Endodermal cell (in vitro differentiated cells): ENCODE measurements at regions not wholly inside any gene's neighbourhood (a gene's known extent, or its start where the extent isn't known, plus 50 kb on each side); places are given as distances from the start of the nearest gene placed in this dataset.

Experiments used
- DNase-seq: peaks from one replicate; pipeline ENCODE4 v3.0.0-alpha.2; 2017
- H3K27ac ChIP-seq: 2 replicates; pipeline ENCODE4 v1.5.1; 2013; ENCODE audit warnings: mild to moderate bottlenecking, low read depth, low read length, moderate library complexity
- H3K27me3 ChIP-seq: 2 replicates; pipeline ENCODE4 v1.6.1; 2013; ENCODE audit warnings: mild to moderate bottlenecking, low read length, moderate library complexity; ENCODE audit not compliant: insufficient read depth, control insufficient read depth, poor library complexity, severe bottlenecking
- H3K36me3 ChIP-seq: 2 replicates; pipeline ENCODE4 v1.7.0; 2013; ENCODE audit warnings: mild to moderate bottlenecking, low read length, moderate library complexity; ENCODE audit not compliant: control insufficient read depth, insufficient read depth
- H3K4me1 ChIP-seq: one replicate; pipeline ENCODE4 v1.7.0; 2013; ENCODE audit warnings: low read length; ENCODE audit not compliant: control insufficient read depth, insufficient read depth
- H3K4me3 ChIP-seq: 2 replicates; pipeline ENCODE4 v1.5.1; 2013; ENCODE audit warnings: mild to moderate bottlenecking, low read length, moderate library complexity
- H3K9ac ChIP-seq: 2 replicates; pipeline ENCODE4 v1.6.1; 2013; ENCODE audit warnings: mild to moderate bottlenecking, low read length, moderate library complexity; ENCODE audit not compliant: poor library complexity, severe bottlenecking; ENCODE audit errors: extremely low read depth
- H3K9me3 ChIP-seq: 2 replicates; pipeline ENCODE4 v1.6.1; 2013; ENCODE audit warnings: mild to moderate bottlenecking, low read length, moderate library complexity; ENCODE audit not compliant: control insufficient read depth
- H3K27ac Mint-ChIP-seq: 2 replicates; pipeline ENCODE4 v1.8.0; 2020; ENCODE audit warnings: mixed read lengths
- H3K27me3 Mint-ChIP-seq: 2 replicates; pipeline ENCODE4 v1.8.0; 2021; ENCODE audit warnings: mild to moderate bottlenecking, mixed read lengths; ENCODE audit not compliant: insufficient read depth
- H3K36me3 Mint-ChIP-seq: 2 replicates; pipeline ENCODE4 v1.8.0; 2020; ENCODE audit warnings: low read depth, mixed read lengths
- H3K4me1 Mint-ChIP-seq: 2 replicates; pipeline ENCODE4 v1.8.0; 2020; ENCODE audit warnings: mixed read lengths
- H3K4me3 Mint-ChIP-seq: 2 replicates; pipeline ENCODE4 v1.8.0; 2020; ENCODE audit warnings: mild to moderate bottlenecking, moderate library complexity, mixed read lengths
- H3K9me3 Mint-ChIP-seq: 2 replicates; pipeline ENCODE4 v1.8.0; 2020; ENCODE audit warnings: mild to moderate bottlenecking, mixed read lengths
- WGBS, 2 experiments: methylation state at CpG; one replicate each; pipeline versions ENCODE4 v1.1.5 to v1.1.7; 2013; ENCODE audit warnings: missing lambda C conversion rate in 2 of 2, mixed read lengths in 1 of 2; ENCODE audit not compliant: insufficient coverage in 1 of 2, insufficient read length in 1 of 2; 5-methylcytosine and 5-hydroxymethylcytosine counted together
- TF ChIP-seq, protein P1 (sequence below): fragments of 200-600 bp; sonication (generic); conservative IDR thresholded peaks from 2 replicates; pipeline ENCODE4 v1.5.0; 2021; ENCODE audit warnings: antibody characterized with exemption, mild to moderate bottlenecking

GRCh38 chr17:34000639-34001038, 254.4 kb upstream of the CCL2 start:
- Mint-ChIP-seq H3K27ac (no peak overlapping the region), H3K4me3 (no peak overlapping the region), H3K4me1 (no peaks in the 10 kb centered on the region), H3K36me3 (no peaks in the 10 kb centered on the region), H3K9me3 (peaks cover 11% of the 10 kb centered on the region), H3K27me3 (no peaks in the 10 kb centered on the region)
- TF ChIP-seq, protein P1, sequence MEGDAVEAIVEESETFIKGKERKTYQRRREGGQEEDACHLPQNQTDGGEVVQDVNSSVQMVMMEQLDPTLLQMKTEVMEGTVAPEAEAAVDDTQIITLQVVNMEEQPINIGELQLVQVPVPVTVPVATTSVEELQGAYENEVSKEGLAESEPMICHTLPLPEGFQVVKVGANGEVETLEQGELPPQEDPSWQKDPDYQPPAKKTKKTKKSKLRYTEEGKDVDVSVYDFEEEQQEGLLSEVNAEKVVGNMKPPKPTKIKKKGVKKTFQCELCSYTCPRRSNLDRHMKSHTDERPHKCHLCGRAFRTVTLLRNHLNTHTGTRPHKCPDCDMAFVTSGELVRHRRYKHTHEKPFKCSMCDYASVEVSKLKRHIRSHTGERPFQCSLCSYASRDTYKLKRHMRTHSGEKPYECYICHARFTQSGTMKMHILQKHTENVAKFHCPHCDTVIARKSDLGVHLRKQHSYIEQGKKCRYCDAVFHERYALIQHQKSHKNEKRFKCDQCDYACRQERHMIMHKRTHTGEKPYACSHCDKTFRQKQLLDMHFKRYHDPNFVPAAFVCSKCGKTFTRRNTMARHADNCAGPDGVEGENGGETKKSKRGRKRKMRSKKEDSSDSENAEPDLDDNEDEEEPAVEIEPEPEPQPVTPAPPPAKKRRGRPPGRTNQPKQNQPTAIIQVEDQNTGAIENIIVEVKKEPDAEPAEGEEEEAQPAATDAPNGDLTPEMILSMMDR = no peak
- Histone ChIP-seq H3K9me3 (peaks cover 13% of the 10 kb centered on the region), H3K27me3 (no peaks in the 10 kb centered on the region), H3K27ac (no peak overlapping the region), H3K9ac (no peak overlapping the region), H3K36me3 (no peaks in the 10 kb centered on the region), H3K4me1 (no peaks in the 10 kb centered on the region), H3K4me3 (no peak overlapping the region)
- DNase-seq = no peak
- WGBS, 2 experiments = 74% methylated on average over 1 of the region's 1 CpG; no CpG with 5 or more reads in 1 of the 2 experiments

DNA sequence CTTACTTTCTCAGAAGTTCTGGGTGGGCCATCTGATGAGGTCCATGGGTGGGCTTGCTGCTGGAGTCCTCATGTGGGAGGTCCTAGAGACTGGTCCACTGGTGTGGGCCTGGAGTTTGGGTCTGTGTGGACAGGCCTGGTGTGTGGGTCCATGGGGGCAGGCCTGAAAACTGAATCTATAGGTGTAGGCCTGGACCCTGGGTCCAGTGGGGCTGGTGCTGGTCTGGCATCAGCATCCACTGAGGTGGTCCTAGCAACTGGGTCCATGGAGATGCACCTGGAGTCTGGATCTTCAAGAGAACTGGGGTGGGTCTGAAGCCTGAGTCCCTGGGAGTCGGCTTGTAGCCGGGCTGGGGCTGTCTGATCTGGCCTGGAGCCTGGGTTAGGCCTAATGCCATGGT, 253.8 kb upstream of the CCL2 start:
- Histone ChIP-seq H3K36me3 (no peaks in the 10 kb centered on the region), H3K4me3 (no peak overlapping the region), H3K27ac (no peak overlapping the region), H3K27me3 (no peaks in the 10 kb centered on the region), H3K4me1 (no peaks in the 10 kb centered on the region), H3K9ac (no peak overlapping the region), H3K9me3 (peaks cover 13% of the 10 kb centered on the region)
- no peaks in the 10 kb centered on the region for H3K27me3 Mint-ChIP-seq
- H3K27ac Mint-ChIP-seq = no peak overlapping the region
- H3K4me1 Mint-ChIP-seq = peaks cover 3% of the 10 kb centered on the region
- TF ChIP-seq, protein P1 = no peak
- WGBS, 2 experiments = 100% methylated on average over 2 of the region's 2 CpGs; no CpG with 5 or more reads in 1 of the 2 experiments
- no peak overlapping the region for H3K4me3 Mint-ChIP-seq
- H3K9me3 Mint-ChIP-seq = peaks cover 11% of the 10 kb centered on the region
- no peak for DNase-seq
- no peaks in the 10 kb centered on the region for H3K36me3 Mint-ChIP-seq

DNA sequence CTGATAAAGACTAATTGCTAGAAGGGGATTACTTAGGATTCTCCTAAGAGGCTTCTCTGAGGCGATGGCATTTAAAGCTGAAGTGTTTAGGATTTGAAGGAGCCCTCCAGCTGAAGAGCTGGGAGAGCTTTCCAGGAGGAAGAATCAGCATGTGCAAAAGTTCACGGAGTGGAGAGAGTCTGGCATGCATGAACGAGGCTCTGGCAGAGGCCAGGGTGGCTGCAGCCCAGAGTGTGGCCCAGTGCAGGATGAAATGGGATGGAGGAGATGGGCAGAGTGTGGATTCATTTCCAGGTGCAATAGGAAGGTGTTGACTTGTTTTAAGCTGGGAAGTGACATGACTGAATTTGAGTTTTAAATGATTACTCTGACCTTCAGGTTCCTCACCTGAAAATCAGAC, 249.0 kb upstream of the CCL2 start:
- TF ChIP-seq, protein P1 = no peak
- Histone ChIP-seq H3K36me3 (no peaks in the 10 kb centered on the region), H3K4me3 (no peak overlapping the region), H3K9ac (no peak overlapping the region), H3K4me1 (peaks cover 4% of the 10 kb centered on the region), H3K27ac (no peak overlapping the region), H3K27me3 (no peaks in the 10 kb centered on the region), H3K9me3 (peaks cover under 1% of the 10 kb centered on the region)
- no peak overlapping the region for H3K4me3 Mint-ChIP-seq
- 84 to 90% methylated on average over 3 of the region's 3 CpGs for WGBS, 2 experiments
- no peaks in the 10 kb centered on the region for H3K27me3 Mint-ChIP-seq
- H3K9me3 Mint-ChIP-seq = no peaks in the 10 kb centered on the region
- H3K36me3 Mint-ChIP-seq = no peaks in the 10 kb centered on the region
- DNase-seq = no peak
- H3K27ac Mint-ChIP-seq = no peak overlapping the region
- peaks cover 7% of the 10 kb centered on the region for H3K4me1 Mint-ChIP-seq
